ENCODE measurements at regions not wholly inside any gene's neighbourhood (a gene's known extent, or its start where the extent isn't known, plus 50 kb on each side); places are given as distances from the start of the nearest gene placed in this dataset.
A peak's percentile ranks its signal among the peaks of the same experiment; 100 is the strongest.

GRCh38 chr3:117408811-117409210 is 699.2 kb downstream of the TUSC7 start:
- H4K8ac ChIP-seq (ENCODE audit: low read depth, low read length), result no peak overlapping the region
- H2AK5ac ChIP-seq (ENCODE audit: low read depth, low read length), result no peak overlapping the region
- H4K91ac ChIP-seq (ENCODE audit: low read depth, low read length, poor library complexity), result no peak overlapping the region
- H3K79me1 ChIP-seq (ENCODE audit: low read depth, low read length), result no peaks in the 10 kb centered on the region
- no peaks in the 10 kb centered on the region for H3K36me3 ChIP-seq (replicated peaks in 1 of 2; ENCODE audit: control insufficient read depth in 2 of 2, insufficient read depth in 2 of 2, low read length in 2 of 2)
- H3K18ac ChIP-seq (ENCODE audit: low read length), result no peak overlapping the region
- peaks cover 4 to 7% of the 10 kb centered on the region in 2 donors for H3K4me1 ChIP-seq (ENCODE audit: control insufficient read depth in 2 of 2, insufficient read depth in 1 of 2, low read depth in 1 of 2, low read length in 2 of 2)
- no peak overlapping the region for H3K4ac ChIP-seq (ENCODE audit: low read length)
- no peaks in the 10 kb centered on the region for H3K27me3 ChIP-seq (ENCODE audit: control insufficient read depth in 3 of 3, insufficient read depth in 3 of 3, low read depth in 1 of 3, low read length in 3 of 3)
- no peak overlapping the region for H3K9ac ChIP-seq (ENCODE audit: low read depth, low read length, poor library complexity)
- no peak for DNase-seq (ENCODE audit: low spot score)
- no peak overlapping the region for H2BK12ac ChIP-seq (ENCODE audit: low read length)
- no peak overlapping the region for H3K4me2 ChIP-seq (ENCODE audit: insufficient read depth, low read length, poor library complexity, severe bottlenecking)
- H2BK15ac ChIP-seq (ENCODE audit: low read length), result no peak overlapping the region
- no peak overlapping the region for H2AFZ ChIP-seq (ENCODE audit: low read length)
- H3K23ac ChIP-seq (ENCODE audit: low read depth, low read length, poor library complexity), result no peak overlapping the region
- H3K14ac ChIP-seq (ENCODE audit: low read length), result no peak overlapping the region
- no peak overlapping the region for H3K4me3 ChIP-seq (ENCODE audit: low read length in 2 of 2)
- H3K9me3 ChIP-seq (replicated peaks in 1 of 2; ENCODE audit: control insufficient read depth in 2 of 2, insufficient read depth in 1 of 2, low read depth in 1 of 2, low read length in 2 of 2), result no peaks in the 10 kb centered on the region
- H2BK5ac ChIP-seq (ENCODE audit: low read length), result no peak overlapping the region
- H3K27ac ChIP-seq (replicated peaks; ENCODE audit: low read length), result no peak overlapping the region
- H2BK120ac ChIP-seq (ENCODE audit: low read depth, low read length), result no peak overlapping the region

GRCh38 chr3:117409256-117409655 is 699.7 kb downstream of the TUSC7 start:
- Histone ChIP-seq H3K23ac (ENCODE audit: low read depth, low read length, poor library complexity) (no peak overlapping the region), H2BK15ac (ENCODE audit: low read length) (no peak overlapping the region), H2BK120ac (ENCODE audit: low read depth, low read length) (no peak overlapping the region), H3K4me2 (ENCODE audit: insufficient read depth, low read length, poor library complexity, severe bottlenecking) (no peak overlapping the region), H3K4me3 (ENCODE audit: low read length in 2 of 2) (no peak overlapping the region), H3K14ac (ENCODE audit: low read length) (no peak overlapping the region), H3K9ac (ENCODE audit: low read depth, low read length, poor library complexity) (no peak overlapping the region), H4K8ac (ENCODE audit: low read depth, low read length) (no peak overlapping the region), H3K36me3 (replicated peaks in 1 of 2; ENCODE audit: control insufficient read depth in 2 of 2, insufficient read depth in 2 of 2, low read length in 2 of 2) (no peaks in the 10 kb centered on the region), H3K18ac (ENCODE audit: low read length) (no peak overlapping the region), H3K27me3 (ENCODE audit: control insufficient read depth in 3 of 3, insufficient read depth in 3 of 3, low read depth in 1 of 3, low read length in 3 of 3) (no peaks in the 10 kb centered on the region), H2AFZ (ENCODE audit: low read length) (no peak overlapping the region), H2AK5ac (ENCODE audit: low read depth, low read length) (no peak overlapping the region), H2BK12ac (ENCODE audit: low read length) (no peak overlapping the region), H3K4ac (ENCODE audit: low read length) (no peak overlapping the region), H3K9me3 (replicated peaks in 1 of 2; ENCODE audit: control insufficient read depth in 2 of 2, insufficient read depth in 1 of 2, low read depth in 1 of 2, low read length in 2 of 2) (no peaks in the 10 kb centered on the region), H3K79me1 (ENCODE audit: low read depth, low read length) (no peaks in the 10 kb centered on the region), H2BK5ac (ENCODE audit: low read length) (no peak overlapping the region), H3K4me1 (ENCODE audit: control insufficient read depth in 2 of 2, insufficient read depth in 1 of 2, low read depth in 1 of 2, low read length in 2 of 2) (peaks cover 4 to 7% of the 10 kb centered on the region in 2 donors), H4K91ac (ENCODE audit: low read depth, low read length, poor library complexity) (no peak overlapping the region), H3K27ac (replicated peaks; ENCODE audit: low read length) (no peak overlapping the region)
- no CpG with 5 or more reads among the region's 1 CpG for WGBS, 2 donors (ENCODE audit: extremely low coverage in 2 of 2, insufficient read length in 2 of 2, insufficient replicate concordance in 1 of 2)
- no peak for DNase-seq (ENCODE audit: low spot score)

GRCh38 chr3:117409701-117410459 is 700.3 kb downstream of the TUSC7 start:
- Histone ChIP-seq H4K91ac (ENCODE audit: low read depth, low read length, poor library complexity) (no peak overlapping the region), H3K9ac (ENCODE audit: low read depth, low read length, poor library complexity) (no peak overlapping the region), H2BK12ac (ENCODE audit: low read length) (no peak overlapping the region), H3K23ac (ENCODE audit: low read depth, low read length, poor library complexity) (no peak overlapping the region), H3K18ac (ENCODE audit: low read length) (no peak overlapping the region), H2BK15ac (ENCODE audit: low read length) (no peak overlapping the region), H4K8ac (ENCODE audit: low read depth, low read length) (no peak overlapping the region), H3K4me1 (ENCODE audit: control insufficient read depth in 2 of 2, insufficient read depth in 1 of 2, low read depth in 1 of 2, low read length in 2 of 2) (peaks cover 4 to 7% of the 10 kb centered on the region in 2 donors), H3K4me3 (ENCODE audit: low read length in 2 of 2) (no peak overlapping the region), H2BK120ac (ENCODE audit: low read depth, low read length) (no peak overlapping the region), H3K9me3 (replicated peaks in 1 of 2; ENCODE audit: control insufficient read depth in 2 of 2, insufficient read depth in 1 of 2, low read depth in 1 of 2, low read length in 2 of 2) (no peaks in the 10 kb centered on the region), H3K4me2 (ENCODE audit: insufficient read depth, low read length, poor library complexity, severe bottlenecking) (no peak overlapping the region), H3K27ac (replicated peaks; ENCODE audit: low read length) (no peak overlapping the region), H2BK5ac (ENCODE audit: low read length) (no peak overlapping the region), H3K79me1 (ENCODE audit: low read depth, low read length) (no peaks in the 10 kb centered on the region), H2AK5ac (ENCODE audit: low read depth, low read length) (no peak overlapping the region), H2AFZ (ENCODE audit: low read length) (no peak overlapping the region), H3K14ac (ENCODE audit: low read length) (no peak overlapping the region), H3K27me3 (ENCODE audit: control insufficient read depth in 3 of 3, insufficient read depth in 3 of 3, low read depth in 1 of 3, low read length in 3 of 3) (no peaks in the 10 kb centered on the region), H3K4ac (ENCODE audit: low read length) (no peak overlapping the region), H3K36me3 (replicated peaks in 1 of 2; ENCODE audit: control insufficient read depth in 2 of 2, insufficient read depth in 2 of 2, low read length in 2 of 2) (no peaks in the 10 kb centered on the region)
- DNase-seq (ENCODE audit: low spot score), result no peak
- WGBS, 2 donors (ENCODE audit: extremely low coverage in 2 of 2, insufficient read length in 2 of 2, insufficient replicate concordance in 1 of 2), result no CpG with 5 or more reads among the region's 3 CpGs

GRCh38 chr3:117411971-117412370 is 702.4 kb downstream of the TUSC7 start:
- no peak overlapping the region for H3K9ac ChIP-seq (ENCODE audit: low read depth, low read length, poor library complexity)
- H3K18ac ChIP-seq (ENCODE audit: low read length), result no peak overlapping the region
- no peak overlapping the region for H3K4me3 ChIP-seq (ENCODE audit: low read length in 2 of 2)
- H3K4ac ChIP-seq (ENCODE audit: low read length), result no peak overlapping the region
- no peak overlapping the region for H2AK5ac ChIP-seq (ENCODE audit: low read depth, low read length)
- peak overlapping the region; percentile 20 for H2AFZ ChIP-seq (ENCODE audit: low read length)
- no peak overlapping the region for H4K8ac ChIP-seq (ENCODE audit: low read depth, low read length)
- H3K4me1 ChIP-seq (ENCODE audit: control insufficient read depth in 2 of 2, insufficient read depth in 1 of 2, low read depth in 1 of 2, low read length in 2 of 2), result peaks cover 4 to 7% of the 10 kb centered on the region in 2 donors
- no peak overlapping the region for H2BK120ac ChIP-seq (ENCODE audit: low read depth, low read length)
- H4K91ac ChIP-seq (ENCODE audit: low read depth, low read length, poor library complexity), result no peak overlapping the region
- no peak overlapping the region for H3K14ac ChIP-seq (ENCODE audit: low read length)
- H2BK5ac ChIP-seq (ENCODE audit: low read length), result no peak overlapping the region
- DNase-seq (ENCODE audit: low spot score), result no peak
- no peaks in the 10 kb centered on the region for H3K27me3 ChIP-seq (ENCODE audit: control insufficient read depth in 3 of 3, insufficient read depth in 3 of 3, low read depth in 1 of 3, low read length in 3 of 3)
- H3K36me3 ChIP-seq (replicated peaks in 1 of 2; ENCODE audit: control insufficient read depth in 2 of 2, insufficient read depth in 2 of 2, low read length in 2 of 2), result no peaks in the 10 kb centered on the region
- no peak overlapping the region for H3K4me2 ChIP-seq (ENCODE audit: insufficient read depth, low read length, poor library complexity, severe bottlenecking)
- no peak overlapping the region for H2BK12ac ChIP-seq (ENCODE audit: low read length)
- no peak overlapping the region for H2BK15ac ChIP-seq (ENCODE audit: low read length)
- H3K9me3 ChIP-seq (replicated peaks in 1 of 2; ENCODE audit: control insufficient read depth in 2 of 2, insufficient read depth in 1 of 2, low read depth in 1 of 2, low read length in 2 of 2), result no peaks in the 10 kb centered on the region
- H3K23ac ChIP-seq (ENCODE audit: low read depth, low read length, poor library complexity), result no peak overlapping the region
- no peak overlapping the region for H3K27ac ChIP-seq (replicated peaks; ENCODE audit: low read length)
- WGBS, 2 donors (ENCODE audit: extremely low coverage in 2 of 2, insufficient read length in 2 of 2, insufficient replicate concordance in 1 of 2), result no CpG with 5 or more reads among the region's 4 CpGs
- H3K79me1 ChIP-seq (ENCODE audit: low read depth, low read length), result no peaks in the 10 kb centered on the region

All from neuronal stem cell (in vitro differentiated cells).